Renal cortical epithelial cell (primary cell): ENCODE measurements at regions not wholly inside any gene's neighbourhood (a gene's known extent, or its start where the extent isn't known, plus 50 kb on each side); places are given as distances from the start of the nearest gene placed in this dataset.

ENCODE experiments used
- DNase-seq: peaks from one replicate; pipeline ENCODE4 v3.0.0-alpha.2; 2011; ENCODE audit warnings: low read depth

DNA sequence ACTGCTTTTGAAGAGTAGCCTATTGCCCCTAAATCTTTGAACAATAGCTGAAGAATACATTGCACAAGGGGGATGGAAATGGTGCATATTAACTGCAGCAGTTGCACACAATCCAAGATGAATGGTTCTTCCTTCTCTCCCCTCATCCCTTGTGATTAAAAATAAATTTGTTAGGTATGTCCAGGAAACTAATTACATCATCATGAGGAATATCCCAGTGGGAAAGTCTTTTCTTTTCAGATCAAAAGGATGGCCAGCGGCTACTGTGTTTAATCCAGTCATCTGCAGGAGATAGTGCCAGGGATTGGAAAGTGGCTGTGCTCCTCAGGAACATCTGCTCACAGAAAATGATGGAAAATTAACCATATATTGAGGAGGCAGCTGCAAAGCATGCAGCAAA, 508.4 kb upstream of the SEMA6A start:
- DNase-seq = no peak

DNA sequence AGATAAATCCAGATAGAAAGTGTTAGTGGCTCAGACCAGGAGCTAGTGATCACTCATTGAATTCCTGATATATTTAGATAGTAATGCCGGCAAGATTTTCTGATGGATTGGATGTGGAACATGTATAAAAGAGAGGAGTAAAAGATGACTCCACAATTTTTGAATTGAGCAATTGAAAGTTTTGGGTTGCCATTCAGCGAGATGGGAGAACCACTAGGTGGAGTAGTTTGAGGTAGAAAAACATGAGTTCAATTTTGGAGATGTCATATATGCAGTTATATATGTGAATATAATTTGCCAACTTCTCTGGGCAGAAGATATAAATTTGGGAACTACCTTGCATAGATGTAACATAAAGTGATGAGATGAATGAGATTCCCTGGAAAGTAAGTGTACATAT, 502.5 kb upstream of the SEMA6A start:
- DNase-seq = no peak

DNA sequence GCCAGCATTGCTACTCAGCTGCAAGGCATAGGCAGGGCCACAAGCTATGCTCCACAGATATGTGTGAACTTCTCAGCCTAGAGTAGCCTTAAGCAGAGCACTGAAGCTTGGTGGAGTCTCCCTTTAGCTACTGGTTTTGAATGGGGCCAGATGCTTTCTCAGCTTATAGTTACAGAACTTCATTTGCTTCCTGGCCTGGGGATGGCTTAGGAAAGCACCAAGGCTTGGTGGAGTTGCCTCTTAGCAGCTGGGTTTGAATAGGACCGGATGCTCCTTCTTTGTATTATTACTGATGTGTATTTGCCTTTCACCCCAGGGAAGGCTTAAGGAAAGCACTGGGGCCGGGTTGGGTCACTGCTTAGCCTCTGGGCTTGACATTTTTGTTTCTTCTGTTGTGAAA, 497.8 kb upstream of the SEMA6A start:
- no peak for DNase-seq

DNA sequence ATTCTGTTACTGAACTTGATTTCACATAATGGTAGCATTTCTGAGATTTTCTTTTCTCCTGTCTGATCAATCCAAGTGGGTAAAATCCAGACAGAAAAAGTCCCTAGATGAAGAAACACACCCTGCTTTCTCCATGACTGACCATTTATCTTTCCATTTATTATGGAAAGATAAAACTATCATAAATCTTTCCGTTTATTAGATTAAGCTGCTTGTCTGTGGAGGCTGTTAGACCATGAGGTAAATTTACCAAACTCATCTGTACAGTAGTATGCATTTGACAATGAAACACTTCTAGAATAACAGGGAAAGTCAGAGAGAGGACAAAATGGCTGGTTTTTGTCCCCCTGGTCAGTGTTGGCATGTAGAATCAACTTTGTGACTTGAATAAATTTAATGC, 491.2 kb upstream of the SEMA6A start:
- DNase-seq = no peak

GRCh38 chr5:117065161-117065560, 490.5 kb upstream of the SEMA6A start:
- peak; percentile 69 for DNase-seq

GRCh38 chr5:117060099-117060498, 485.5 kb upstream of the SEMA6A start:
- DNase-seq = no peak

GRCh38 chr5:117058740-117059139, 484.1 kb upstream of the SEMA6A start:
- DNase-seq = peak; percentile 23

DNA sequence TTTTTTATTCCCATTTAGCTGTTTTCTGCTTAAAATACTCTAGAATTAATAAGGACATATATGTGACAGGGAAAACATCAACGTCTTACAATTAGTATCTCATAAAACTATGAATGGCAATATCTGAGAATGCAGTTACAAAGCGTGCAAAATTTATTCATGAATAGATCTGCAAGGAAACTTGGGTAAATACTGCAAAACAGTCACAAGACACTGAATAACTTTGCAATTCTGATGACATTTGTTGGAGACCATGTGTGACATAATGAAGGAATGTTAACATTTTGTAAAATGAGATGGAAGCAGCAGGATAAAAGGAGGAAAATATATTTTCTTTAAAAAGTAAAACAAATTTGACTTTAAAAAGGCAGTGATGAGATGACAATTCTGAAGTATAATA, 480.9 kb upstream of the SEMA6A start:
- no peak for DNase-seq

GRCh38 chr5:117054911-117055310, 480.3 kb upstream of the SEMA6A start:
- peak; percentile 33 for DNase-seq

DNA sequence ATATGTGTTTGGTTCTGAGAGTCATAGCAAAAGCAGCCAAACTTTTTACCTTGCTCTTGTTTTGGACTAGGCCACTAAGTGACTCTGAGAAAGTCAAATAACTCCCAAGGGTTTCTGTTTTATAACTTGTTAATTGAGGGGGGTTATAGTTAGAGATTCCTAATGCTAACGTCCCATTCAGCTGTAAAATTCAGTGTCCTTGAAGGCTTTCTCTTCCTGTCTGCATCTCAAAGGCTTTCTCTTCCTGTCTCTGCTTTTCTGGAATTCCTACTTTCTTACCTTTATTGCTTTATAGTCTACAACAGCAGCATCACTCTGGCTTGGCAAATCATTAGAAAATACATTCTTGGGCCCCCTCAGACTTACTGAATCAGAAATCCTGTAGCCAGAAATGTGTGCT, 479.5 kb upstream of the SEMA6A start:
- DNase-seq = no peak

DNA sequence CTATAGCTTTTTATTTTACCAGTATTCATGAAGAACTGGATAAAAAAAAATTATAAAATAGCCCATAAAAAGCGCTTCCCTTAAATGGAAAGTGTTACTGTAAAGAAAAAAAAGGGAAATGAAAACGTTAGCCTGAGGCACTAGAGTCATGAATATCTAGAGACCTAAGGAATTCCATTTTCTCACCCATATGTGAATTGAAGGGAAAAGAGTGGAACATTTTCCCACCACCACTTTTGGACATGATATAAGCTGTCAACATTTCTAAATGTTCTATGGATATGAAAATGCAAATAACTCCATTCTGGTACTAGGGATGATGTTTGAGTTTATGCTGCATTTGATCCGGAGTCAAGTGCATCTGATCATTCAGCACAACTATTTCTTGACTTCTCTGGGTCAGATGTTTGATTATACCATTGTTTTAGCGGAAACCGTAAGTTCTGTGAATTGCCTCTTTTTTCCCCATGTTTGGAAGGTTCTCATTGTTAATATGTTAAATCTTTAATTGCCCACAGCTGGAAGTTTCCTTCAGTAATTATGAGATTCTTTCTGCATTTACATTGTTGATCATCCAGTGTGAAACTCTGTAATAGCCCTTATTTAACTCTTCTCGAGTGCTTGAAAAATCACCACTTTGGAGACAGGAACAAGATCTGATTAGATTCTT, 467.4 kb upstream of the SEMA6A start:
- DNase-seq = no peak

GRCh38 chr5:117039035-117039434, 464.4 kb upstream of the SEMA6A start:
- no peak for DNase-seq

GRCh38 chr5:117027384-117027783, 452.8 kb upstream of the SEMA6A start:
- no peak for DNase-seq

DNA sequence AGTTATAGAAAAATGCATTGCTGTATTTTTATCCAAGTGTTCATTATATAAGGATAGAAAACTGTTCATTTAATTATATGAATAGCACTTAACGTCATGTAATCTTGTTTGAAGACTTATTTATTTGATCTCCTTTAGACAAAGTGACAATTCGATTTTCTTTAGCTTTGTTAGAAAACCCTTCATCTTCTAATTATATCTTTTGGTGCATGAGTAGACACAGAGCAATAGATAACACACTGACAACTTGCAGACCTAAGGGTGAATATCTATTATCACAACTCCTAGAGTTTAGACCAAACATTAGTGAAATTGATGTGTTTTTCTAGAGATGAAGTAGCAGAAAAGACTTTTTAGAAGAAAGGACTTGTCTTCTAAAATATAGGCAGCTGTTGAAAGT, 446.4 kb upstream of the SEMA6A start:
- DNase-seq = no peak

DNA sequence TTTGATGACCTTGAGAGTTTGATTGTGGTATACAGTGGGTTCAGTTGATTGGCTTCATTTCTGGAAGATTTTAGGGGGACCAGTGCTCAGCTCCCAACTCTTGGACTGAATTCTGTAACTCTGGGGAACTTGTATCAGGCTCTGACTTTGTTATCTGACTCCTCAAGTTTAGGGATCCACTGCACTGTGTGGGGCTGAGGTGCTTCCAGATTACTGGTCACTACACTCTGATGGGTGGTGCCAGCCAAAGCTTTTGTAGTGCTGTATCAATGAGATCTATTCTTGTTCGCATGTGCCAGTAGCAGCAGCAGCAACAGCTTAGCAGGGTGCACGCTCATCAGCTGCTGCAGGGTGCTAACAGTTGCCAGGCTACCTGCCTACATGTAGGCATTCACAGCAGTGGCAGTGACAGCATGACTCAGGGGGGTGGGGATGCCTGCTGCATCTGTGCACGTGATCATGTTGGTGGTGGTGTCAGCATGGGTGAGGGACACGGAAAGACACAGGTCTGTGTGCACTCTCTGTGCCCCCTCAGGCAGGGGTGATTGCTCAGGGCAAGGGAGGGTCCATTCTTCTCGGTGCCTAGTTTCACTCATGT, 438.8 kb upstream of the SEMA6A start:
- DNase-seq = no peak

DNA sequence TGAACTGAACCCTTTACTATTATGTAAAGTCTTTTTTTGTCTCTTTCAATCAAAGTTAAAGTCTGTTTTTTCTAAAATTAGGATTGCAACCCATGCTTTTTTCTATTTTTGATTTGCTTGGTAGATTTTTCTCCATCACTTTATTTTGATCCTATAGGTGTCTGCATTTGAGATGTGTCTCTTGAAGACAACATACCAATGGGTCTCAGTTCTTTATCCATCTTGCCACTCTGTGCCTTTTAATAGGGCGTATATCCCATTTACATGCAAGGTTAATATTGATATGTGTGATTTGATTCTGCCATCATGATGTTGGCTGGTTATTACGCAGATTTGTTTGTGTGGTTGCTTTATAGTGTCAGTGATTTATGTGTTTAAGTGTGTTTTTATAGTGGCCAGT, 436.0 kb upstream of the SEMA6A start:
- no peak for DNase-seq

DNA sequence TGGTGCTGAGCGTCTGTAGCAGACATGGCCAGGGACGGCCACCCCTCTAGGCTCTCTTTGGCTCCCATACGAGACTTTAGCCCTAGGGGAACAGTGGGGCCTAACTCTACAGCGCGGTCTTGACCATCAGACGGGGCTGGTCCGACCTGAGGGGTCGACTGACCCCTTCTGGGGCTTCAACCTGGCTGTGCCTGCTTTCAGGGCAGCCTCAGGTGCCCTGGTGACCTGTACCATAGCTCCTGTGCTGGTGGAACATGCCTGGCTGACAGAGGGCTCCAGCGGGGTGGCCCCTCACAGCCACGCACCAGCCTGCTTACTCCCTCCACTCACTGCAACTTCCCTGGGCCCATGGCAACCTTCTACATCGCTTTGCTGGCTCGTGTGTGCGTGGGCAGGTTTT, 423.4 kb upstream of the SEMA6A start:
- DNase-seq = no peak

DNA sequence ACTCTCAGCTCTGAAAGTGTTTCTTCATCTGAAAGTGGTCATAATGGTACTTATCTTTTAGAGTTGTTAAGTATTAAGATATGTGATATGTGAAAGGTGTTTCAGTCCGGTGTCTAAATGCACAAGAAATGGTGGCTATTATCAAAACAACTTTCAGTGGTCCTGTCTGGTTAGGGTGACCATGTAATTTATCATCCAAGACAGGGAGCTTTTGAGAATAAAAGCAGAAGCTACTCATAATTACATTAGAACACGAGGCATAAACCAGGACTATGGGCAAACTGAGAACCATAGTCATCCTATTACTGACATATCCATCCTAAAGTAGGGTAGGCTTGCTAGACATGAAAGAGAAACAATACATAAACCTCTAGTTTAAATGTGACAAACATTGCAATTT, 418.1 kb upstream of the SEMA6A start:
- DNase-seq = no peak

GRCh38 chr5:116989995-116990394, 415.4 kb upstream of the SEMA6A start:
- DNase-seq = no peak

DNA sequence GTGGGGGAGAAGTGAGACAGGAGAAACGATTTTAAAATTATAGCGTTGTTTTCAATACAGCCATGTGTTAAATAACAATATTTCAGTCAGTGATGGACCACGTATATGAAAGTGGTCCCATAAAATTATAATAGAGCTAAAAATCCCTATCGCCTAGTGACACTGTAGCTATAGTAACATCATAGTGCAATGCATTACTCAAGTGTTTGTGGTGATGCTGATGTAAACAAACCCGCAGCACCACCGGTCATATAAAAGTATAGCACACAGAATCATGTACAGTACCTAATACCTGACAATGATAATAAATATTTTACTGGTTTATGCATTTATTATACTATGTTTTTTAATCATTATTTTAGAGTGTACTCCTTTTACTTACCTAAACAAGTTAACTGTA, 407.4 kb upstream of the SEMA6A start:
- DNase-seq = no peak

GRCh38 chr5:116980581-116980980, 406.0 kb upstream of the SEMA6A start:
- DNase-seq = no peak

DNA sequence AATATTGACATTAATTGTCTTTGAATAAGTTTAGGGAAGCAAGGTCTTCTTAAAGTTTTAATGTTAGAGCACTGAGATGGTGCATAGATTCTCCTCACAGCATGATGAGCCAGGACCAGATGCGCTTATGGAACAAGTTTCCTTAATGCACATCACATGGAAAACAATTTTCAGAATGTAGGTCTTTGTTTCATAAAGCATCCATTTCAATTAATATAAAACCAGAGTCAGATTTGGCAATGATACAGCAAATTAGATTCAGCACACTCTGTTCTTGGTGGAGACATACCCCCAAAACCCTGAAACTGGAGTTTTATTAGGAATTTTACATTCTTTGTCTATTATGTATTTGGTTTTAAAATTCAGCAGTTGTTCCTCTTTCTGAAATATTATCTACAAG, 402.1 kb upstream of the SEMA6A start:
- no peak for DNase-seq

DNA sequence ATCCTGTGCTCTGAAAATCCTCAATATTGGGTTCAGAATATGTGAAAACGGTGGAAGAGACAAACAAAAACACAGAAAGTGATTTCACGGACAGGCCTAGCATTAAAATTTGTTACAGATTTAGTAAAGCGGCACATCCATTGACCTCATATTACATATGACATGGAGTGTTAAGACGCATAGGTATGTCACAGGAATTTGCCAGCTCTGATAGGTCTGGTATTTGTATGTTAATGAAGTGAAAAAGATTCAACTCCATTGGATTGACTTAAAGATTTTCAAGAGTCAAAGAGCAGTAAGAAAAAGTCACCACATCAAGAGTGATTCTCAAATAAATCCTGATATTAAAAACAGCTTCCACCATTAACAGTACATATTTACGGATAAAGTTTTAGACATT, 396.5 kb upstream of the SEMA6A start:
- DNase-seq = no peak

DNA sequence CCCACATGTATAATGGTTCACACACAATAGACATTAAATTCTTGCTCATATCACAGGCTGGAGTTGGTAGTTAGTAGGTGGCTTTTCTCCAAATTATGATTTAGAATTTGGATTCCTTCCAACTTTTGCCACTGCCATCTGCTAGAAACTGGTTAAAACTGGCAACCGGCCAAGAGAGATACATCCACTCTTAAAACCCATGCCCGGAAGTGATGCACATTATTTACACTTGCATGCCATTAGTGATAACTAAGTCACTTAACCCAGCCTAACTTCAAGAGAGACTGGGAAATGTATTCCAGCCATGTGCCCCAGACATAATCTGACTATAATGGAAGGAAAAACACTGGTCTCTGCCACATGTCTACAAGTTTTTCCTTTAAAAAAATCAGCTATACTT, 395.7 kb upstream of the SEMA6A start:
- no peak for DNase-seq
